ENCODE measurements at regions not wholly inside any gene's neighbourhood (a gene's known extent, or its start where the extent isn't known, plus 50 kb on each side); places are given as distances from the start of the nearest gene placed in this dataset.

DNA sequence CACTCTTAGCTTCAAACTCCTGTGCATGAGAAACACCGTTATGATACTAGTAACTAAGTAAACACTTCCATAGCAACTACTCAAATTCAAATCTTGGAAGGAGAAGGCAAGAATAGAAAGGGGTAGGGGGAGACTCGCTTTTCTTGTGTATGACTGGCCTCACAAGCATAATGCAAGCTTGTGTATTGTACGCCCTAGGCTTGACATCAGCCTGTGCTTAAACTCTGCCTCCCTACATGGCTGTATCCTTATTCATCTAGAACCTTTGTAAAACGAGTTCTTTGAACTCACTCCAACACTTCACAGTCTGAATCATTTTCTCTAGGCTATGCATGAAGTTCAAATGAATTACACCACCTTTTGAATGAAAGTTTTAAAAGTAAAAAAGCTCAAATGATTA lies 1071.2 kb upstream of the ADGRL3 start:
- no peak for ATAC-seq
- Histone ChIP-seq H3K4me3 (no peak overlapping the region), H3K79me2 (replicated peaks; ENCODE audit: insufficient read depth) (no peaks in the 10 kb centered on the region), H3K27me3 (ENCODE audit: insufficient read depth) (no peaks in the 10 kb centered on the region), H3K27ac (ENCODE audit: low read depth) (no peak overlapping the region), H2AFZ (no peak overlapping the region), H3F3A (replicated peaks; ENCODE audit: low read depth) (no peaks in the 10 kb centered on the region), H3K4me2 (no peak overlapping the region), H3K36me3 (ENCODE audit: insufficient read depth) (no peaks in the 10 kb centered on the region), H3K9me2 (ENCODE audit: insufficient read depth) (no peaks in the 10 kb centered on the region), H3K4me1 (ENCODE audit: insufficient read depth) (no peaks in the 10 kb centered on the region), H4K20me1 (replicated peaks; ENCODE audit: insufficient read depth) (no peaks in the 10 kb centered on the region)
- TF ChIP-seq ZNF331 (CRISPR knock-in tag; IDR thresholded peaks at IDR 0.05; ENCODE audit: low read depth) (no peak), NANOG (IDR thresholded peaks at IDR 0.05; ENCODE audit: borderline replicate concordance) (no peak), CTCF (conservative IDR thresholded peaks at IDR 0.05; ENCODE audit: low read depth in 2 of 2) (no peak), CREB1 (CRISPR knock-in tag; IDR thresholded peaks at IDR 0.05; ENCODE audit: low read depth) (no peak), EZH2 (IDR thresholded peaks at IDR 0.05; ENCODE audit: low read depth, unreplicated experiment) (no peak), JUNB (IDR thresholded peaks at IDR 0.05; ENCODE audit: unreplicated experiment) (no peak), ZNF114 (CRISPR knock-in tag; IDR thresholded peaks at IDR 0.05) (no peak), POLR2AphosphoS5 (IDR thresholded peaks at IDR 0.05; ENCODE audit: low read depth) (no peak), ETS1 (IDR thresholded peaks at IDR 0.05) (no peak), EZH2phosphoT487 (IDR thresholded peaks at IDR 0.05; ENCODE audit: unreplicated experiment) (no peak), ZNF462 (CRISPR knock-in tag; IDR thresholded peaks at IDR 0.05) (no peak), STAT1 (IDR thresholded peaks at IDR 0.05; ENCODE audit: unreplicated experiment) (no peak), REST (IDR thresholded peaks at IDR 0.05; ENCODE audit: unreplicated experiment) (no peak)
- DNase-seq (ENCODE audit: low spot score) = no peak
- no peaks in the 10 kb centered on the region for H3K36me3 Mint-ChIP-seq (ENCODE audit: low read depth)
- H3K27me3 Mint-ChIP-seq (ENCODE audit: insufficient read depth, low read depth, poor library complexity) = no peaks in the 10 kb centered on the region
- H3K4me1 Mint-ChIP-seq = no peaks in the 10 kb centered on the region
- H3K9me3 Mint-ChIP-seq = no peaks in the 10 kb centered on the region
- H3K27ac Mint-ChIP-seq = no peak overlapping the region
- H3K4me3 Mint-ChIP-seq = no peak overlapping the region
